ENCODE measurements at regions not wholly inside any gene's neighbourhood (a gene's known extent, or its start where the extent isn't known, plus 50 kb on each side); places are given as distances from the start of the nearest gene placed in this dataset.

- no peak overlapping the region for H3K9ac ChIP-seq (ENCODE audit: extremely low read depth, insufficient read length, low read length)
- H3K56ac ChIP-seq (ENCODE audit: insufficient read length, low read depth, low read length), result no peak overlapping the region
- H3K79me2 ChIP-seq (ENCODE audit: insufficient read depth, low read length), result no peaks in the 10 kb centered on the region
- no peak overlapping the region for H4K5ac ChIP-seq (ENCODE audit: insufficient read length, low read depth, low read length)
- no peak overlapping the region for H3K18ac ChIP-seq (ENCODE audit: insufficient read length, low read depth, low read length)
- H2AK5ac ChIP-seq (ENCODE audit: insufficient read length, low read length), result no peak overlapping the region
- H2AFZ ChIP-seq (ENCODE audit: low read length), result no peak overlapping the region
- Mint-ChIP-seq H3K9me3 (peaks cover 3 to 8% of the 10 kb centered on the region in 2 experiments; a peak in 4 of 5 replicates), H3K4me1 (no peaks in the 10 kb centered on the region), H3K27me3 (ENCODE audit: low read depth) (peaks cover 4% of the 10 kb centered on the region; the same call in 1 of the 2 replicates), H3K4me3 (no peak overlapping the region), H3K27ac (no peak overlapping the region), H3K36me3 (ENCODE audit: insufficient read depth in 1 of 3, low read depth in 3 of 3) (no peaks in the 10 kb centered on the region; a peak in 2 of 7 replicates)
- H3K4ac ChIP-seq (ENCODE audit: low read depth, low read length), result no peak overlapping the region
- no peak overlapping the region for H4K91ac ChIP-seq (ENCODE audit: insufficient read length, low read depth, low read length)
- no peaks in the 10 kb centered on the region for H3K79me1 ChIP-seq (ENCODE audit: insufficient read depth, low read depth, low read length, poor library complexity, severe bottlenecking)
- H3K9me3 ChIP-seq (ENCODE audit: control insufficient read depth, low read depth, low read length), result no peaks in the 10 kb centered on the region
- no peaks in the 10 kb centered on the region for H4K20me1 ChIP-seq (ENCODE audit: control insufficient read depth, insufficient read depth, insufficient read length)
- no peak; the same call in 2 of the 3 replicates for TF ChIP-seq CTCF (conservative IDR thresholded peaks at IDR 0.05)
- no peak overlapping the region for H2BK12ac ChIP-seq (ENCODE audit: insufficient read length, low read depth, low read length)
- H2BK5ac ChIP-seq (ENCODE audit: insufficient read length, low read length), result no peak overlapping the region
- H3K23me2 ChIP-seq (ENCODE audit: insufficient read length, low read depth, low read length, poor library complexity, severe bottlenecking), result no peaks in the 10 kb centered on the region
- no peak overlapping the region for H2BK20ac ChIP-seq (ENCODE audit: low read depth, low read length, poor library complexity, severe bottlenecking)
- no peak overlapping the region for H2BK120ac ChIP-seq (ENCODE audit: low read depth, low read length, poor library complexity, severe bottlenecking)
- no CpG with 5 or more reads among the region's 5 CpGs for whole genome bisulfite sequencing (ENCODE audit: extremely low coverage, insufficient read length, low lambda C conversion rate)
- H3K4me2 ChIP-seq (ENCODE audit: insufficient read depth, insufficient read length, low read length), result no peak overlapping the region
- no peak overlapping the region for H3K27ac ChIP-seq (ENCODE audit: insufficient read length, low read depth, low read length)
- H4K8ac ChIP-seq (replicated peaks; ENCODE audit: insufficient read length, low read depth, low read length), result no peak overlapping the region
- H3T11ph ChIP-seq (ENCODE audit: low read length), result no peak overlapping the region
- no peak overlapping the region for H3K23ac ChIP-seq (ENCODE audit: insufficient read length, low read depth, low read length)
- H3K4me1 ChIP-seq (ENCODE audit: insufficient read depth, low read length), result no peaks in the 10 kb centered on the region
- DNase-seq, result no peak
- H3K27me3 ChIP-seq (ENCODE audit: insufficient read depth, low read length), result no peaks in the 10 kb centered on the region
- H2BK15ac ChIP-seq (ENCODE audit: low read depth, low read length), result no peak overlapping the region
- H3K14ac ChIP-seq (ENCODE audit: insufficient read depth, low read length), result no peak overlapping the region
These were observed 62.8 kb upstream of the HS3ST2 start for GRCh38 chr16:22751104-22751667.
